GM18870 (cell line): ENCODE measurements at regions not wholly inside any gene's neighbourhood (a gene's known extent, or its start where the extent isn't known, plus 50 kb on each side); places are given as distances from the start of the nearest gene placed in this dataset.
"Not testable (repeated sequence)": the region's sequence is repeated elsewhere in the genome, so short reads cannot be mapped to it uniquely, and the experiment has no call there.

Source experiments
- ATAC-seq: cut with Tn5 transposase; IDR thresholded peaks from one replicate; pipeline ENCODE4 v1.9.1; 2021; ENCODE audit warnings: moderate library complexity; ENCODE audit not compliant: unreplicated experiment

- ATAC-seq = no peak
Measured at GRCh38 chr18:56489893-56490292, 148.5 kb downstream of the TXNL1 start.

GRCh38 chr18:56488739-56489138 is 149.7 kb downstream of the TXNL1 start:
- no peak for ATAC-seq

- ATAC-seq = no peak
Measured at GRCh38 chr18:56487801-56488200, 150.6 kb downstream of the TXNL1 start.

GRCh38 chr18:56483386-56483785 is 155.0 kb downstream of the TXNL1 start:
- no peak for ATAC-seq

- ATAC-seq = not testable (repeated sequence)
Measured at GRCh38 chr18:56482813-56483212, 155.6 kb downstream of the TXNL1 start.

GRCh38 chr18:56481751-56482150 is 156.6 kb downstream of the TXNL1 start:
- no peak for ATAC-seq

GRCh38 chr18:56479841-56480240 is 158.6 kb downstream of the TXNL1 start:
- ATAC-seq = no peak

GRCh38 chr18:56475250-56475649 is 163.1 kb downstream of the TXNL1 start:
- ATAC-seq = no peak

- no peak for ATAC-seq
Measured at GRCh38 chr18:56473400-56474024, 164.9 kb downstream of the TXNL1 start.

- ATAC-seq = no peak
Measured at GRCh38 chr18:56470406-56471351, 167.7 kb downstream of the TXNL1 start.

GRCh38 chr18:56469582-56469981 is 168.8 kb downstream of the TXNL1 start:
- ATAC-seq = no peak

- ATAC-seq = no peak
Measured at GRCh38 chr18:56468396-56468795, 170.0 kb downstream of the TXNL1 start.

- ATAC-seq = no peak
Measured at GRCh38 chr18:56462276-56462675, 176.1 kb downstream of the TXNL1 start.

GRCh38 chr18:56461151-56461550 is 177.2 kb downstream of the TXNL1 start:
- no peak for ATAC-seq

GRCh38 chr18:56460581-56460980 is 177.8 kb downstream of the TXNL1 start:
- ATAC-seq = no peak

GRCh38 chr18:56458770-56459712 is 179.4 kb downstream of the TXNL1 start:
- no peak for ATAC-seq

GRCh38 chr18:56455874-56456273 is 182.5 kb downstream of the TXNL1 start:
- ATAC-seq = no peak

- ATAC-seq = no peak
Measured at GRCh38 chr18:56455141-56455540, 183.3 kb downstream of the TXNL1 start.

GRCh38 chr18:56453631-56454030 is 184.8 kb downstream of the TXNL1 start:
- no peak for ATAC-seq

- no peak for ATAC-seq
Measured at GRCh38 chr18:56451188-56451587, 187.2 kb downstream of the TXNL1 start.

GRCh38 chr18:56448751-56449150 is 189.6 kb downstream of the TXNL1 start:
- ATAC-seq = no peak
